Right lobe of liver (tissue), 4 donors: ENCODE measurements at regions not wholly inside any gene's neighbourhood (a gene's known extent, or its start where the extent isn't known, plus 50 kb on each side); places are given as distances from the start of the nearest gene placed in this dataset.

ENCODE experiments used
- POLR2A ChIP-seq: fragments of 450-650 bp; IDR thresholded peaks from one replicate; pipeline ENCODE4 v1.6.1; 2017; ENCODE audit warnings: antibody characterized with exemption, mild to moderate bottlenecking
- TF ChIP-seq, protein P1 (sequence below), 4 donors: fragments of 200-600 bp in 3 of 4; fragments of 450-650 bp in 1 of 4; IDR thresholded peaks; one replicate each; pipeline versions ENCODE4 v1.5.1 to v1.8.0; 2016 to 2022; ENCODE audit warnings: antibody characterized with exemption in 4 of 4, mild to moderate bottlenecking in 2 of 4
- donor health status: DM: no; HTN: no; CAD: no.
- donor health status: DM: no; HTN: no; CAD: no.
- donor health status: DM: no; HTN: yes; CAD: no.

DNA sequence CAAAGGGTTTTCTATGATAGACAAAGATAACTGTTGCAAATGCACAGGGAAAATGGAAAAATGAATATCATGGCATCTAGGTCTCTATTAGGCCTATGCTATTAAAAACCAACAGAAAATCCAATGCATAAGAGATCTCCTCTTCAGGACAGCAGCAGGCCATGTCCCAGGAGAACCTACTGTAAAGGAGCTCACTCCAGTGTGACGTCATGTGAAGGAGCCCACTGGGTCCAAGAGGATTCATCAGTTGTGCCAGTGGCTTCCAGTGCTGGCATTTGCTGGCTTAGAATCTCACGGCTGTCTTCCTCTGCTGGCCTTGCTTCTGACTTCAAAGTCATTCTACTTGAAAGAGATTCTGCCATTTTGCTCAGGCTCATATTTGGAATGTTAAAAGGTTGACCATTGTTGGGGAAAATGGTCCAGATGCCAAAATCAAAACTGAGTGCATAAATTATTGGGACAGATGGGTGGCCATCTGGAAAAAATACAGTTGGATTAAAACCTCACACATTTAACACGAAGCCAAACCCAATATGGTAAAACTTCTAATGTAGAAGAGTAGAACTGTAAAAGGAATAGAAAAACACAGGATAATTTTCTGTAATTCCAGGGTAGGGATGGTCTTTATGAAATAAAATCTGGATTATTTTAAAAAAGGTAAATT lies 75.4 kb upstream of the ARID2 start:
- TF ChIP-seq, protein P1, sequence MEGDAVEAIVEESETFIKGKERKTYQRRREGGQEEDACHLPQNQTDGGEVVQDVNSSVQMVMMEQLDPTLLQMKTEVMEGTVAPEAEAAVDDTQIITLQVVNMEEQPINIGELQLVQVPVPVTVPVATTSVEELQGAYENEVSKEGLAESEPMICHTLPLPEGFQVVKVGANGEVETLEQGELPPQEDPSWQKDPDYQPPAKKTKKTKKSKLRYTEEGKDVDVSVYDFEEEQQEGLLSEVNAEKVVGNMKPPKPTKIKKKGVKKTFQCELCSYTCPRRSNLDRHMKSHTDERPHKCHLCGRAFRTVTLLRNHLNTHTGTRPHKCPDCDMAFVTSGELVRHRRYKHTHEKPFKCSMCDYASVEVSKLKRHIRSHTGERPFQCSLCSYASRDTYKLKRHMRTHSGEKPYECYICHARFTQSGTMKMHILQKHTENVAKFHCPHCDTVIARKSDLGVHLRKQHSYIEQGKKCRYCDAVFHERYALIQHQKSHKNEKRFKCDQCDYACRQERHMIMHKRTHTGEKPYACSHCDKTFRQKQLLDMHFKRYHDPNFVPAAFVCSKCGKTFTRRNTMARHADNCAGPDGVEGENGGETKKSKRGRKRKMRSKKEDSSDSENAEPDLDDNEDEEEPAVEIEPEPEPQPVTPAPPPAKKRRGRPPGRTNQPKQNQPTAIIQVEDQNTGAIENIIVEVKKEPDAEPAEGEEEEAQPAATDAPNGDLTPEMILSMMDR (IDR thresholded peaks at IDR 0.05) = no peak
- no peak for TF ChIP-seq POLR2A
